ENCODE measurements at regions not wholly inside any gene's neighbourhood (a gene's known extent, or its start where the extent isn't known, plus 50 kb on each side); places are given as distances from the start of the nearest gene placed in this dataset.

GRCh38 chr13:40440990-40441820 lies 225.2 kb downstream of the FOXO1 start (continued):
- TF ChIP-seq EP300 (IDR thresholded peaks at IDR 0.05; ENCODE audit: borderline replicate concordance in 1 of 2, control insufficient read depth in 1 of 2, low read depth in 2 of 2, low read length in 2 of 2) (no peak), NRF1 (conservative IDR thresholded peaks at IDR 0.05; ENCODE audit: low read depth, low read length) (no peak), YY1 (IDR thresholded peaks at IDR 0.05; ENCODE audit: low read depth, low read length) (no peak), RFX5 (IDR thresholded peaks at IDR 0.05; ENCODE audit: low read depth, low read length) (no peak), CUX1 (IDR thresholded peaks at IDR 0.05; ENCODE audit: insufficient replicate concordance, low read depth, low read length) (no peak), HDGF (IDR thresholded peaks at IDR 0.05) (no peak), ZNF274 (IDR thresholded peaks at IDR 0.05; ENCODE audit: insufficient read depth, insufficient read length) (no peak)
